ENCODE measurements at regions not wholly inside any gene's neighbourhood (a gene's known extent, or its start where the extent isn't known, plus 50 kb on each side); places are given as distances from the start of the nearest gene placed in this dataset.

GRCh38 chr10:78759456-78760120 lies 309.2 kb upstream of the ZMIZ1 start:
- Mint-ChIP-seq H3K36me3 (no peaks in the 10 kb centered on the region), H3K4me1 (peaks cover 0 to 8% (median 1%) of the 10 kb centered on the region in 4 donors), H3K9me3 (no peaks in the 10 kb centered on the region), H3K27ac (no peak overlapping the region), H3K4me3 (no peak overlapping the region), H3K27me3 (peaks cover 2 to 13% (median 6%) of the 10 kb centered on the region in 5 donors)
- POLR2A ChIA-PET, result no interaction called here
- no peak for ATAC-seq
- no peak for DNase-seq

GRCh38 chr10:78760463-78761310 lies 308.1 kb upstream of the ZMIZ1 start:
- no peak overlapping the region for H3K4me3 Mint-ChIP-seq
- no peaks in the 10 kb centered on the region for H3K9me3 Mint-ChIP-seq
- ATAC-seq (no peak), DNase-seq (no peak)
- H3K27ac Mint-ChIP-seq, result peak overlapping the region in 2 of 10 donors; percentile 2 to 39
- no peaks in the 10 kb centered on the region for H3K36me3 Mint-ChIP-seq
- peaks cover 2 to 13% (median 6%) of the 10 kb centered on the region in 5 donors for H3K27me3 Mint-ChIP-seq
- POLR2A ChIA-PET, result no interaction called here
- H3K4me1 Mint-ChIP-seq, result peaks cover 0 to 7% (median 0%) of the 10 kb centered on the region in 4 donors

- Mint-ChIP-seq H3K4me3 (no peak overlapping the region), H3K9me3 (no peaks in the 10 kb centered on the region), H3K4me1 (peaks cover 0 to 7% (median 0%) of the 10 kb centered on the region in 4 donors), H3K27ac (peak overlapping the region in 1 of 10 donors; percentile 2), H3K36me3 (no peaks in the 10 kb centered on the region), H3K27me3 (peaks cover 0 to 11% (median 6%) of the 10 kb centered on the region in 5 donors)
- ATAC-seq, result no peak
- POLR2A ChIA-PET, result interaction anchor here (0.5 kb wide), 1 partner anchor 745 kb away, joined by 4 read pairs; no protein-coding TSS in a partner anchor
- DNase-seq, result no peak
Measured at GRCh38 chr10:78761311-78761781, 307.4 kb upstream of the ZMIZ1 start.

GRCh38 chr10:78762086-78762630 lies 306.6 kb upstream of the ZMIZ1 start:
- Mint-ChIP-seq H3K4me3 (no peak overlapping the region), H3K27ac (no peak overlapping the region), H3K4me1 (peaks cover 0 to 2% (median 0%) of the 10 kb centered on the region in 4 donors), H3K36me3 (no peaks in the 10 kb centered on the region), H3K9me3 (no peaks in the 10 kb centered on the region), H3K27me3 (peaks cover 0 to 6% (median 6%) of the 10 kb centered on the region in 5 donors)
- POLR2A ChIA-PET, result no interaction called here
- no peak for ATAC-seq
- no peak for DNase-seq

GRCh38 chr10:78763234-78763633 lies 305.5 kb upstream of the ZMIZ1 start:
- ATAC-seq (no peak), DNase-seq (no peak)
- no peaks in the 10 kb centered on the region for H3K4me1 Mint-ChIP-seq
- peaks cover 0 to 6% (median 2%) of the 10 kb centered on the region in 5 donors for H3K27me3 Mint-ChIP-seq
- POLR2A ChIA-PET, result no interaction called here
- H3K9me3 Mint-ChIP-seq, result no peaks in the 10 kb centered on the region
- H3K4me3 Mint-ChIP-seq, result no peak overlapping the region
- no peaks in the 10 kb centered on the region for H3K36me3 Mint-ChIP-seq
- H3K27ac Mint-ChIP-seq, result no peak overlapping the region

- POLR2A ChIA-PET, result no interaction called here
- Mint-ChIP-seq H3K27me3 (peaks cover 0 to 2% (median under 1%) of the 10 kb centered on the region in 5 donors), H3K4me3 (no peak overlapping the region), H3K9me3 (no peaks in the 10 kb centered on the region), H3K27ac (no peak overlapping the region), H3K36me3 (no peaks in the 10 kb centered on the region), H3K4me1 (no peaks in the 10 kb centered on the region)
- DNase-seq (no peak), ATAC-seq (no peak)
Measured at GRCh38 chr10:78763651-78764395, 304.9 kb upstream of the ZMIZ1 start.

- H3K4me3 Mint-ChIP-seq, result no peak overlapping the region
- no peaks in the 10 kb centered on the region for H3K9me3 Mint-ChIP-seq
- DNase-seq (no peak), ATAC-seq (no peak)
- H3K27me3 Mint-ChIP-seq, result peaks cover 0 to 2% (median 0%) of the 10 kb centered on the region in 5 donors
- POLR2A ChIA-PET, result no interaction called here
- no peaks in the 10 kb centered on the region for H3K4me1 Mint-ChIP-seq
- H3K36me3 Mint-ChIP-seq, result no peaks in the 10 kb centered on the region
- H3K27ac Mint-ChIP-seq, result no peak overlapping the region
Measured at GRCh38 chr10:78764436-78764835, 304.3 kb upstream of the ZMIZ1 start.

- POLR2A ChIA-PET, result no interaction called here
- DNase-seq (no peak), ATAC-seq (no peak)
- Mint-ChIP-seq H3K36me3 (no peaks in the 10 kb centered on the region), H3K4me3 (no peak overlapping the region), H3K27ac (peak overlapping the region in 1 of 10 donors; percentile 33), H3K4me1 (no peaks in the 10 kb centered on the region), H3K9me3 (no peaks in the 10 kb centered on the region), H3K27me3 (peaks cover 0 to 2% (median 0%) of the 10 kb centered on the region in 5 donors)
Measured at GRCh38 chr10:78764846-78765430, 303.8 kb upstream of the ZMIZ1 start.

GRCh38 chr10:78765726-78766335 lies 302.9 kb upstream of the ZMIZ1 start:
- ATAC-seq, result no peak
- H3K9me3 Mint-ChIP-seq, result no peaks in the 10 kb centered on the region
- DNase-seq, result no peak
- no peaks in the 10 kb centered on the region for H3K27me3 Mint-ChIP-seq
- no peaks in the 10 kb centered on the region for H3K36me3 Mint-ChIP-seq
- no peak overlapping the region for H3K4me3 Mint-ChIP-seq
- no peak overlapping the region for H3K27ac Mint-ChIP-seq
- no peaks in the 10 kb centered on the region for H3K4me1 Mint-ChIP-seq
- POLR2A ChIA-PET, result interaction anchor here (1.2 kb wide), 1 partner anchor 302 kb away, joined by 3 read pairs; no protein-coding TSS in a partner anchor

- Mint-ChIP-seq H3K9me3 (no peaks in the 10 kb centered on the region), H3K4me1 (no peaks in the 10 kb centered on the region), H3K4me3 (no peak overlapping the region), H3K27me3 (no peaks in the 10 kb centered on the region), H3K36me3 (no peaks in the 10 kb centered on the region), H3K27ac (no peak overlapping the region)
- DNase-seq (no peak), ATAC-seq (no peak)
- POLR2A ChIA-PET, result interaction anchor here (1.2 kb wide), 1 partner anchor 301 kb away, joined by 3 read pairs; no protein-coding TSS in a partner anchor
Measured at GRCh38 chr10:78766603-78767002, 302.2 kb upstream of the ZMIZ1 start.

- H3K36me3 Mint-ChIP-seq, result no peaks in the 10 kb centered on the region
- ATAC-seq, result no peak
- no peaks in the 10 kb centered on the region for H3K4me1 Mint-ChIP-seq
- no peak for DNase-seq
- no peak overlapping the region for H3K4me3 Mint-ChIP-seq
- no peaks in the 10 kb centered on the region for H3K9me3 Mint-ChIP-seq
- no peaks in the 10 kb centered on the region for H3K27me3 Mint-ChIP-seq
- POLR2A ChIA-PET, result no interaction called here
- H3K27ac Mint-ChIP-seq, result peak overlapping the region in 3 of 10 donors; percentile 6 to 74 (median 47)
Measured at GRCh38 chr10:78768041-78768835, 300.5 kb upstream of the ZMIZ1 start.
